H9 (cell line): ENCODE measurements at regions not wholly inside any gene's neighbourhood (a gene's known extent, or its start where the extent isn't known, plus 50 kb on each side); places are given as distances from the start of the nearest gene placed in this dataset.

Experiments
- DNase-seq: peaks from one replicate; pipeline ENCODE4 v3.0.0-alpha.2; 2017
- H2AFZ ChIP-seq: one replicate; pipeline ENCODE4 v1.6.1; 2013; ENCODE audit warnings: mild to moderate bottlenecking, low read length, control low read depth, moderate library complexity
- H2AK5ac ChIP-seq: 2 replicates; pipeline ENCODE4 v1.6.1; 2013; ENCODE audit warnings: low read length, control low read depth, mixed read lengths; ENCODE audit not compliant: insufficient read length
- H2BK120ac ChIP-seq: one replicate; pipeline ENCODE4 v1.6.1; 2013; ENCODE audit warnings: low read depth, mild to moderate bottlenecking, low read length, control low read depth, inconsistent platforms; ENCODE audit not compliant: poor library complexity, severe bottlenecking
- H2BK12ac ChIP-seq: 2 replicates; pipeline ENCODE4 v1.6.1; 2013; ENCODE audit warnings: low read length, control low read depth, mixed read lengths, low read depth; ENCODE audit not compliant: insufficient read length
- H2BK15ac ChIP-seq: 2 replicates; pipeline ENCODE4 v1.6.1; 2013; ENCODE audit warnings: low read depth, low read length, control low read depth
- H2BK20ac ChIP-seq: one replicate; pipeline ENCODE4 v1.6.1; 2013; ENCODE audit warnings: low read depth, mild to moderate bottlenecking, low read length, control low read depth, inconsistent platforms; ENCODE audit not compliant: poor library complexity, severe bottlenecking
- H2BK5ac ChIP-seq: 2 replicates; pipeline ENCODE4 v1.6.1; 2013; ENCODE audit warnings: low read length, control low read depth, mixed read lengths; ENCODE audit not compliant: insufficient read length
- H3K14ac ChIP-seq: 2 replicates; pipeline ENCODE4 v1.6.1; 2013; ENCODE audit warnings: low read length, control low read depth; ENCODE audit not compliant: insufficient read depth
- H3K18ac ChIP-seq: 2 replicates; pipeline ENCODE4 v1.6.1; 2013; ENCODE audit warnings: low read depth, mild to moderate bottlenecking, mixed read lengths, low read length, control low read depth; ENCODE audit not compliant: insufficient read length
- H3K23ac ChIP-seq: 2 replicates; pipeline ENCODE4 v1.6.1; 2013; ENCODE audit warnings: low read length, control low read depth, mixed read lengths, low read depth; ENCODE audit not compliant: insufficient read length
- H3K23me2 ChIP-seq: 2 replicates; pipeline ENCODE4 v1.6.1; 2013; ENCODE audit warnings: low read depth, mild to moderate bottlenecking, mixed read lengths, low read length, control low read depth; ENCODE audit not compliant: insufficient read length, poor library complexity, severe bottlenecking
- H3K27ac ChIP-seq: 2 replicates; pipeline ENCODE4 v1.5.1; 2013; ENCODE audit warnings: low read length, control low read depth, mixed read lengths, low read depth; ENCODE audit not compliant: insufficient read length
- H3K27me3 ChIP-seq: 2 replicates; pipeline ENCODE4 v1.6.1; 2013; ENCODE audit warnings: low read length, control low read depth, inconsistent platforms; ENCODE audit not compliant: insufficient read depth
- H3K4ac ChIP-seq: 2 replicates; pipeline ENCODE4 v1.6.1; 2013; ENCODE audit warnings: low read depth, mild to moderate bottlenecking, control low read depth, inconsistent platforms, low read length, moderate library complexity
- H3K4me1 ChIP-seq: 2 replicates; pipeline ENCODE4 v1.6.1; 2013; ENCODE audit warnings: low read length, control low read depth, inconsistent platforms; ENCODE audit not compliant: insufficient read depth
- H3K4me2 ChIP-seq: 2 replicates; pipeline ENCODE4 v1.6.1; 2013; ENCODE audit warnings: low read length, control low read depth, mixed read lengths; ENCODE audit not compliant: insufficient read length, insufficient read depth
- H3K56ac ChIP-seq: 2 replicates; pipeline ENCODE4 v1.6.1; 2013; ENCODE audit warnings: low read depth, mild to moderate bottlenecking, mixed read lengths, low read length, control low read depth; ENCODE audit not compliant: insufficient read length
- H3K79me1 ChIP-seq: 2 replicates; pipeline ENCODE4 v1.6.1; 2013; ENCODE audit warnings: low read depth, mild to moderate bottlenecking, moderate library complexity, low read length, control low read depth, inconsistent platforms; ENCODE audit not compliant: insufficient read depth, poor library complexity, severe bottlenecking
- H3K79me2 ChIP-seq: 2 replicates; pipeline ENCODE4 v1.6.1; 2013; ENCODE audit warnings: low read length, control low read depth, inconsistent platforms; ENCODE audit not compliant: insufficient read depth
- H3K9ac ChIP-seq: 2 replicates; pipeline ENCODE4 v1.6.1; 2013; ENCODE audit warnings: low read length, control low read depth, mixed read lengths; ENCODE audit not compliant: insufficient read length; ENCODE audit errors: extremely low read depth
- H3K9me3 ChIP-seq: one replicate; pipeline ENCODE4 v1.6.1; 2013; ENCODE audit warnings: low read depth, low read length, inconsistent platforms; ENCODE audit not compliant: control insufficient read depth
- H3T11ph ChIP-seq: one replicate; pipeline ENCODE4 v1.6.1; 2013; ENCODE audit warnings: mild to moderate bottlenecking, low read length, control low read depth, inconsistent platforms
- H4K20me1 ChIP-seq: one replicate; pipeline ENCODE4 v1.6.1; 2013; ENCODE audit not compliant: control insufficient read depth, insufficient read length, insufficient read depth
- H4K5ac ChIP-seq: 2 replicates; pipeline ENCODE4 v1.6.1; 2013; ENCODE audit warnings: low read depth, mild to moderate bottlenecking, mixed read lengths, low read length, control low read depth; ENCODE audit not compliant: insufficient read length
- H4K8ac ChIP-seq: replicated peaks from 2 replicates; pipeline ENCODE4 v1.6.1; 2013; ENCODE audit warnings: low read length, control low read depth, mixed read lengths, low read depth; ENCODE audit not compliant: insufficient read length
- H4K91ac ChIP-seq: 2 replicates; pipeline ENCODE4 v1.6.1; 2013; ENCODE audit warnings: low read depth, mild to moderate bottlenecking, moderate library complexity, mixed read lengths, low read length, control low read depth; ENCODE audit not compliant: insufficient read length
- H3K27ac Mint-ChIP-seq, 3 experiments: 2 replicates in 2 of 3; 3 replicates in 1 of 3; pipeline ENCODE4 v1.8.0; 2020 to 2021; ENCODE audit warnings: mixed read lengths in 3 of 3, mild to moderate bottlenecking in 1 of 3, moderate library complexity in 1 of 3
- H3K27me3 Mint-ChIP-seq: 2 replicates; pipeline ENCODE4 v1.8.0; 2021; ENCODE audit warnings: low read depth, mild to moderate bottlenecking, moderate library complexity, mixed read lengths
- H3K36me3 Mint-ChIP-seq, 3 experiments: 2 replicates in 2 of 3; 3 replicates in 1 of 3; pipeline ENCODE4 v1.8.0; 2020 to 2021; ENCODE audit warnings: low read depth in 3 of 3, mixed read lengths in 3 of 3; ENCODE audit not compliant: insufficient read depth in 1 of 3
- H3K4me1 Mint-ChIP-seq, 2 experiments: 2 replicates each; pipeline ENCODE4 v1.8.0; 2020; ENCODE audit warnings: mixed read lengths in 2 of 2
- H3K4me3 Mint-ChIP-seq, 2 experiments: 2 replicates in 1 of 2; 3 replicates in 1 of 2; pipeline ENCODE4 v1.8.0; 2020 to 2021; ENCODE audit warnings: mild to moderate bottlenecking in 2 of 2, mixed read lengths in 2 of 2, moderate library complexity in 1 of 2
- H3K9me3 Mint-ChIP-seq, 2 experiments: 2 replicates in 1 of 2; 3 replicates in 1 of 2; pipeline ENCODE4 v1.8.0; 2020; ENCODE audit warnings: mild to moderate bottlenecking in 2 of 2, mixed read lengths in 2 of 2, moderate library complexity in 1 of 2
- WGBS: extraction: QIAGEN DNeasy Blood & Tissue Kit; methylation state at CpG from one replicate; pipeline ENCODE4 v1.1.7; 2013; ENCODE audit warnings: missing lambda C conversion rate, low lambda C conversion rate, mixed read lengths; ENCODE audit not compliant: insufficient read length; ENCODE audit errors: extremely low coverage; 5-methylcytosine and 5-hydroxymethylcytosine counted together
- TF ChIP-seq, protein P1 (sequence below): fragments of 200-600 bp; sonication (generic); conservative IDR thresholded peaks from 3 replicates; pipeline ENCODE4 v1.8.0; 2021; ENCODE audit warnings: antibody characterized with exemption, mild to moderate bottlenecking

DNA sequence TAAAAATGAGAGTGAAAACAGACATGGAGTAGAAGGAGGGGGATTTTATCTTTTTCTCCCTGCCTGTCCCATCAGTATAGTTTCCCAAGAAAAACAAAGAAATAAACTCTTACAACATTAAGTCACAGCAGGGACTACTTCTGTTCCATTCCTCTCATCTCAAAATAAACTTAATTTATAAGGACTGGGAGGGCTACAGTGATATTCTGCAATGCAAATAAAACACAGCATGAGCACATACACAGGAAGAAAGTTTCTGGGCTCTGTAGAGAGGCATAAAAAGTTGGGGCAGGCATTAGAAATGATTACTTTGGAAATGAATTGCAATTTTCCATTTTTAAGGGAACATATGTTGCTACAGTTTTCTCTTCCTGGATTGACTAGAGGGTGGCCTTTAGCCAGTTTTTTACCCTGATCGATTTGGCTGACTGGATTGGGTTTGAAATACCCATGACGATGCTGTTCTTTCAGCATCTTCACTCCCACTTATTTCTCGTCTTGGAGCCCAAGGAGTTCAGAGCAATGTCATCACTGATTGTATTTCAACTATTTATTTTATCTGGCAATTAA, 157.1 kb downstream of the ACTR3 start:
- TF ChIP-seq, protein P1, sequence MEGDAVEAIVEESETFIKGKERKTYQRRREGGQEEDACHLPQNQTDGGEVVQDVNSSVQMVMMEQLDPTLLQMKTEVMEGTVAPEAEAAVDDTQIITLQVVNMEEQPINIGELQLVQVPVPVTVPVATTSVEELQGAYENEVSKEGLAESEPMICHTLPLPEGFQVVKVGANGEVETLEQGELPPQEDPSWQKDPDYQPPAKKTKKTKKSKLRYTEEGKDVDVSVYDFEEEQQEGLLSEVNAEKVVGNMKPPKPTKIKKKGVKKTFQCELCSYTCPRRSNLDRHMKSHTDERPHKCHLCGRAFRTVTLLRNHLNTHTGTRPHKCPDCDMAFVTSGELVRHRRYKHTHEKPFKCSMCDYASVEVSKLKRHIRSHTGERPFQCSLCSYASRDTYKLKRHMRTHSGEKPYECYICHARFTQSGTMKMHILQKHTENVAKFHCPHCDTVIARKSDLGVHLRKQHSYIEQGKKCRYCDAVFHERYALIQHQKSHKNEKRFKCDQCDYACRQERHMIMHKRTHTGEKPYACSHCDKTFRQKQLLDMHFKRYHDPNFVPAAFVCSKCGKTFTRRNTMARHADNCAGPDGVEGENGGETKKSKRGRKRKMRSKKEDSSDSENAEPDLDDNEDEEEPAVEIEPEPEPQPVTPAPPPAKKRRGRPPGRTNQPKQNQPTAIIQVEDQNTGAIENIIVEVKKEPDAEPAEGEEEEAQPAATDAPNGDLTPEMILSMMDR = no peak
- H2BK120ac ChIP-seq = no peak overlapping the region
- no peaks in the 10 kb centered on the region for H3K23me2 ChIP-seq
- no peak overlapping the region for H3K18ac ChIP-seq
- no peaks in the 10 kb centered on the region for H3K27me3 Mint-ChIP-seq
- no peak overlapping the region for H3K4me2 ChIP-seq
- no peak overlapping the region for H4K5ac ChIP-seq
- no peak overlapping the region for H2BK5ac ChIP-seq
- no peak overlapping the region for H3K27ac Mint-ChIP-seq
- H2AK5ac ChIP-seq = no peak overlapping the region
- H4K91ac ChIP-seq = no peak overlapping the region
- H3K9me3 Mint-ChIP-seq = no peaks in the 10 kb centered on the region
- no peak overlapping the region for H3K27ac ChIP-seq
- no peak overlapping the region for H2BK12ac ChIP-seq
- no peak overlapping the region for H4K8ac ChIP-seq
- H3K4me3 Mint-ChIP-seq = no peak overlapping the region
- no peak for DNase-seq
- H3K9me3 ChIP-seq = no peaks in the 10 kb centered on the region
- H3K4me1 Mint-ChIP-seq = 0 out of 4 replicates have a peak, but pooled peaks cover 0 to 4% of the 10 kb centered on the region in 2 experiments
- H3K56ac ChIP-seq = no peak overlapping the region
- no peaks in the 10 kb centered on the region for H3K4me1 ChIP-seq
- H3K27me3 ChIP-seq = no peaks in the 10 kb centered on the region
- no CpG with 5 or more reads among the region's 3 CpGs for WGBS
- no peak overlapping the region for H2BK15ac ChIP-seq
- no peaks in the 10 kb centered on the region for H3K79me2 ChIP-seq
- no peak overlapping the region for H3K4ac ChIP-seq
- no peak overlapping the region for H3K23ac ChIP-seq
- no peak overlapping the region for H3K9ac ChIP-seq
- no peaks in the 10 kb centered on the region for H4K20me1 ChIP-seq
- no peak overlapping the region for H2AFZ ChIP-seq
- no peak overlapping the region for H3T11ph ChIP-seq
- H3K36me3 Mint-ChIP-seq = no peaks in the 10 kb centered on the region; a peak in 1 of 7 replicates
- no peak overlapping the region for H3K14ac ChIP-seq
- H2BK20ac ChIP-seq = no peak overlapping the region
- no peaks in the 10 kb centered on the region for H3K79me1 ChIP-seq
